Progenitor cell of endocrine pancreas (in vitro differentiated cells): ENCODE measurements at regions not wholly inside any gene's neighbourhood (a gene's known extent, or its start where the extent isn't known, plus 50 kb on each side); places are given as distances from the start of the nearest gene placed in this dataset.

Experiments
- DNase-seq: peaks from one replicate; pipeline ENCODE4 v3.0.0; 2021; ENCODE audit warnings: low spot score; ENCODE audit not compliant: unreplicated experiment
- H3K27ac Mint-ChIP-seq: 2 replicates; pipeline ENCODE4 v1.8.0; 2021; ENCODE audit warnings: mild to moderate bottlenecking, moderate library complexity, mixed read lengths
- H3K27me3 Mint-ChIP-seq: 2 replicates; pipeline ENCODE4 v1.8.0; 2021; ENCODE audit warnings: mixed read lengths
- H3K36me3 Mint-ChIP-seq: 2 replicates; pipeline ENCODE4 v1.8.0; 2022; ENCODE audit warnings: mixed read lengths; ENCODE audit not compliant: insufficient read depth
- H3K4me1 Mint-ChIP-seq: 2 replicates; pipeline ENCODE4 v1.8.0; 2021; ENCODE audit warnings: low read depth, mixed read lengths
- H3K4me3 Mint-ChIP-seq: 2 replicates; pipeline ENCODE4 v1.8.0; 2021; ENCODE audit warnings: low read depth, mild to moderate bottlenecking, moderate library complexity, mixed read lengths
- H3K9me3 Mint-ChIP-seq: 2 replicates; pipeline ENCODE4 v1.8.0; 2021; ENCODE audit warnings: low read depth, mixed read lengths
- TF ChIP-seq, protein P1 (sequence below): fragments of 200-600 bp; sonication (generic); IDR thresholded peaks from one replicate; pipeline ENCODE4 v1.5.0; 2021; ENCODE audit warnings: antibody characterized with exemption, mild to moderate bottlenecking; ENCODE audit not compliant: unreplicated experiment

DNA sequence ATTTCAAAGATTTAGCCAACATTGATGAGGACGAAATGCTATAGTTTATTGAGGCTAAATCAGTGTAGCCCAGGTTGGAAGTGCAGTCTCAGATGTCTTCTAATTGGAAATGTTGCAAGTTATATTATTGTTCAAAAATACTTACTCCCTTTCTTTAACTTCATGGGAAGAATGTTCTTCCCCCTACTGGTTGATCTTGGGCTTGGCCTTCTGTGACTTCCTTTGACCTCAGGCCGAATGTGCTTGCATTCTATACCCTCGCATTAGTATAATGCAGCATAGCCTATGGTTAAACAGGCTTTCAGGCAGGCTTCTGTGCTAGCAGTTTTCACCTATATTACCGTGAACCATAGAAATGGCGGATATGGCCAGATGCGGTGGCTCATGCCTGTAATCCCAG lies 77.3 kb downstream of the RPE65 start:
- no peak overlapping the region for H3K27ac Mint-ChIP-seq
- DNase-seq = no peak
- H3K4me1 Mint-ChIP-seq = peaks cover 2% of the 10 kb centered on the region
- H3K27me3 Mint-ChIP-seq = no peaks in the 10 kb centered on the region
- no peak overlapping the region for H3K4me3 Mint-ChIP-seq
- TF ChIP-seq, protein P1, sequence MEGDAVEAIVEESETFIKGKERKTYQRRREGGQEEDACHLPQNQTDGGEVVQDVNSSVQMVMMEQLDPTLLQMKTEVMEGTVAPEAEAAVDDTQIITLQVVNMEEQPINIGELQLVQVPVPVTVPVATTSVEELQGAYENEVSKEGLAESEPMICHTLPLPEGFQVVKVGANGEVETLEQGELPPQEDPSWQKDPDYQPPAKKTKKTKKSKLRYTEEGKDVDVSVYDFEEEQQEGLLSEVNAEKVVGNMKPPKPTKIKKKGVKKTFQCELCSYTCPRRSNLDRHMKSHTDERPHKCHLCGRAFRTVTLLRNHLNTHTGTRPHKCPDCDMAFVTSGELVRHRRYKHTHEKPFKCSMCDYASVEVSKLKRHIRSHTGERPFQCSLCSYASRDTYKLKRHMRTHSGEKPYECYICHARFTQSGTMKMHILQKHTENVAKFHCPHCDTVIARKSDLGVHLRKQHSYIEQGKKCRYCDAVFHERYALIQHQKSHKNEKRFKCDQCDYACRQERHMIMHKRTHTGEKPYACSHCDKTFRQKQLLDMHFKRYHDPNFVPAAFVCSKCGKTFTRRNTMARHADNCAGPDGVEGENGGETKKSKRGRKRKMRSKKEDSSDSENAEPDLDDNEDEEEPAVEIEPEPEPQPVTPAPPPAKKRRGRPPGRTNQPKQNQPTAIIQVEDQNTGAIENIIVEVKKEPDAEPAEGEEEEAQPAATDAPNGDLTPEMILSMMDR = no peak
- H3K36me3 Mint-ChIP-seq = no peaks in the 10 kb centered on the region
- H3K9me3 Mint-ChIP-seq = no peaks in the 10 kb centered on the region

GRCh38 chr1:68370101-68370915 lies 79.4 kb downstream of the RPE65 start:
- TF ChIP-seq, protein P1 = no peak
- H3K9me3 Mint-ChIP-seq = no peaks in the 10 kb centered on the region
- no peaks in the 10 kb centered on the region for H3K36me3 Mint-ChIP-seq
- H3K27me3 Mint-ChIP-seq = no peaks in the 10 kb centered on the region
- no peak overlapping the region for H3K27ac Mint-ChIP-seq
- H3K4me3 Mint-ChIP-seq = no peak overlapping the region
- no peaks in the 10 kb centered on the region for H3K4me1 Mint-ChIP-seq
- no peak for DNase-seq

DNA sequence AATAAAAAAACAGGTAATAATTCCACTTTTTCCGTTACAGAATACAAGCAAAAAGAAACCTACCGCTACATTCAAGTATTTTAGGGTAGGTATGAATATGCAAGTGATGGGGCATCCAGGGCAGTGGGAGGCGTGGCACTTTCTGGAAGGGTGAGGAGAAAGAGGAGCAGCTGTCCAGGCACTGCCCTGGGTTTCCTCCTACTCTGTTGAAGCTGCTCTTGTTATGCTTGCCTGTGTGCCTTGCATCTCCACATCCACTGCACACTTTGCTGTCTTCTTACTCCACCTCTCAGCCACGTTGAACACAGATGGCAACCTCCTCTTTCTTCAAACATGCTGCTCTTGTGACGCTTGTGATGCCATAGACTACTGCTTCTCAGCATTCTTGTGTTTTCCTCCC lies 83.2 kb downstream of the RPE65 start:
- no peak overlapping the region for H3K4me3 Mint-ChIP-seq
- H3K36me3 Mint-ChIP-seq = no peaks in the 10 kb centered on the region
- no peaks in the 10 kb centered on the region for H3K9me3 Mint-ChIP-seq
- no peak for DNase-seq
- H3K27ac Mint-ChIP-seq = no peak overlapping the region
- H3K4me1 Mint-ChIP-seq = no peaks in the 10 kb centered on the region
- TF ChIP-seq, protein P1 = no peak
- no peaks in the 10 kb centered on the region for H3K27me3 Mint-ChIP-seq

DNA sequence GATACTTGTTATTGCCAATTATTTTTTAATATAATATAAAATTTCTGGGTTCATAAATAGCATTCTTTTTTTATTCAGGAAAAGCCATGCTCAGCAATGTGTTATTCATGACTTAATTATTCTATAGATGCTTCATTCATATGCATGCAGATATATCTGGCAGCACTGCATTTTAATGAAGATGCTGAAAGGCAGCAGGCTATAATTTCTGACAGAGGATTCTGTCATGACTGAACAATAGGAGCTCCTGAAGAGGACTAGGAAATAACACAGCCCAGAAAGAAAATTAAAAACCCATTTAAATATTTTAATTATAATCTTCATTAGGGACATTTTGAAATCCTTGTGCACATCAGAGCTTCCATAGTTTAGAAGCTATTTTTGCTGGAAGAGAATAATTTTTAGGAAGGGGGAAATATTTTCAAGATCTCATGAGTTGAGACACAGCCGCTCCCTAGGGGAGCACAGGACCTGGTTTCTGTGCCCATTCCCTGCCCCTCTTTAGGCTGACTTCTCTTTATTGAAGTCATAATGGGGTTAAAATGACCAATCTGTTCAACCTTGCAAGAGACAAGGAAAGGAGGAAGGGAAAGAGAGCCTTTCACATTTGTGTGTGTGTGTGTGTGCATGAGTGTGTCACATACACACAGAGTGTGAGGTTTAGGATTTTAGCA lies 83.9 kb downstream of the RPE65 start:
- DNase-seq = no peak
- TF ChIP-seq, protein P1 = no peak
- Mint-ChIP-seq H3K4me1 (no peaks in the 10 kb centered on the region), H3K4me3 (no peak overlapping the region), H3K36me3 (no peaks in the 10 kb centered on the region), H3K9me3 (no peaks in the 10 kb centered on the region), H3K27me3 (no peaks in the 10 kb centered on the region), H3K27ac (no peak overlapping the region)

DNA sequence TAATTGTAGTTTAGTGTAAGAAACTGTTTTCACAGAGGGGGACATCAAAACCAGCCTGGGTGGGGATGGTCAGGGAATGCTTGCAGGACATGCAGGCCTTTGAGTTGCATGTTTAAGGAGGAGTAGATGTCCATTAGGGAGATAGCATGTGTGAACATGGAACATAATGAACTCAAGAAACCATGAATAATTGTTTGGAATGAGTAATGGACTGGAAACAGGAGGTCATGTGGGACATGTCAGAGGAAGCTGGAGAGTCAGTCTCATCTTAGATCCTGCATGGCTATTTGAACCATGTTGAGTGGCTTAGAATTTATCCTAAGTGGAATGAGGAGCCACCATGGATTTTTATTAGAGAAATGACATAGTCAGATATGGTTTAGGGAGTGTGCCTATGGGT lies 86.4 kb downstream of the RPE65 start:
- no peak overlapping the region for H3K27ac Mint-ChIP-seq

More for the DNA sequence above, 86.4 kb downstream of the RPE65 start:
- Mint-ChIP-seq H3K27me3 (no peaks in the 10 kb centered on the region), H3K4me1 (peaks cover 5% of the 10 kb centered on the region), H3K9me3 (no peaks in the 10 kb centered on the region), H3K4me3 (no peak overlapping the region), H3K36me3 (no peaks in the 10 kb centered on the region)
- no peak for DNase-seq
- TF ChIP-seq, protein P1 = no peak
